ENCODE measurements at regions not wholly inside any gene's neighbourhood (a gene's known extent, or its start where the extent isn't known, plus 50 kb on each side); places are given as distances from the start of the nearest gene placed in this dataset.

- Histone ChIP-seq H3K9me3 (no peaks in the 10 kb centered on the region), H3K4me3 (no peak overlapping the region), H3K36me3 (no peaks in the 10 kb centered on the region), H3K27me3 (no peaks in the 10 kb centered on the region), H3K4me1 (no peaks in the 10 kb centered on the region), H3K27ac (no peak overlapping the region)
- no peak for DNase-seq (ENCODE audit: low spot score in 2 of 2)
- no peak for TF ChIP-seq EP300 (IDR thresholded peaks at IDR 0.05)
- TF ChIP-seq POLR2A (IDR thresholded peaks at IDR 0.05), result no peak
- TF ChIP-seq CTCF (IDR thresholded peaks at IDR 0.05), result no peak
- no peak for TF ChIP-seq POLR2AphosphoS5 (IDR thresholded peaks at IDR 0.05)
Observed at GRCh38 chr14:58725226-58725625, 87.5 kb downstream of the DACT1 start.

GRCh38 chr14:58725871-58726270, 88.1 kb downstream of the DACT1 start:
- Histone ChIP-seq H3K9me3 (no peaks in the 10 kb centered on the region), H3K4me3 (no peak overlapping the region)
- WGBS, result 35% methylated on average over 2 of the region's 2 CpGs

GRCh38 chr14:58730792-58731464, 93.2 kb downstream of the DACT1 start:
- 75% methylated on average over 5 of the region's 5 CpGs for WGBS
- no peaks in the 10 kb centered on the region for H3K27me3 ChIP-seq
- DNase-seq (ENCODE audit: low spot score in 2 of 2), result no peak
- H3K9me3 ChIP-seq, result no peaks in the 10 kb centered on the region
- H3K4me3 ChIP-seq, result no peak overlapping the region
- no peak for TF ChIP-seq POLR2AphosphoS5 (IDR thresholded peaks at IDR 0.05)
- no peak for TF ChIP-seq EP300 (IDR thresholded peaks at IDR 0.05)
- TF ChIP-seq CTCF (IDR thresholded peaks at IDR 0.05), result no peak
- TF ChIP-seq POLR2A (IDR thresholded peaks at IDR 0.05), result no peak
- H3K36me3 ChIP-seq, result no peaks in the 10 kb centered on the region
- no peak overlapping the region for H3K27ac ChIP-seq
- H3K4me1 ChIP-seq, result no peaks in the 10 kb centered on the region

More at GRCh38 chr14:58725871-58726270, 88.1 kb downstream of the DACT1 start:
- H3K27me3 ChIP-seq, result no peaks in the 10 kb centered on the region
- no peak for DNase-seq (ENCODE audit: low spot score in 2 of 2)
- H3K27ac ChIP-seq, result no peak overlapping the region
- no peaks in the 10 kb centered on the region for H3K36me3 ChIP-seq
- no peak for TF ChIP-seq POLR2AphosphoS5 (IDR thresholded peaks at IDR 0.05)
- no peak for TF ChIP-seq POLR2A (IDR thresholded peaks at IDR 0.05)
- TF ChIP-seq EP300 (IDR thresholded peaks at IDR 0.05), result no peak
- TF ChIP-seq CTCF (IDR thresholded peaks at IDR 0.05), result no peak
- no peaks in the 10 kb centered on the region for H3K4me1 ChIP-seq

GRCh38 chr14:58731465-58732293, 93.9 kb downstream of the DACT1 start:
- DNase-seq (ENCODE audit: low spot score in 2 of 2), result no peak
- H3K9me3 ChIP-seq, result no peaks in the 10 kb centered on the region
- no peak overlapping the region for H3K27ac ChIP-seq
- no peaks in the 10 kb centered on the region for H3K4me1 ChIP-seq
- H3K4me3 ChIP-seq, result no peak overlapping the region
- no peaks in the 10 kb centered on the region for H3K36me3 ChIP-seq
- WGBS, result 62% methylated on average over 2 of the region's 2 CpGs
- no peaks in the 10 kb centered on the region for H3K27me3 ChIP-seq
- TF ChIP-seq POLR2AphosphoS5 (IDR thresholded peaks at IDR 0.05), result no peak
- no peak for TF ChIP-seq EP300 (IDR thresholded peaks at IDR 0.05)
- no peak for TF ChIP-seq POLR2A (IDR thresholded peaks at IDR 0.05)
- TF ChIP-seq CTCF (IDR thresholded peaks at IDR 0.05), result no peak

GRCh38 chr14:58732387-58732786, 94.6 kb downstream of the DACT1 start:
- no peaks in the 10 kb centered on the region for H3K4me1 ChIP-seq
- TF ChIP-seq POLR2AphosphoS5 (IDR thresholded peaks at IDR 0.05), result no peak
- no peak for TF ChIP-seq EP300 (IDR thresholded peaks at IDR 0.05)
- no peak for TF ChIP-seq POLR2A (IDR thresholded peaks at IDR 0.05)
- TF ChIP-seq CTCF (IDR thresholded peaks at IDR 0.05), result no peak
- H3K27ac ChIP-seq, result no peak overlapping the region
- H3K27me3 ChIP-seq, result no peaks in the 10 kb centered on the region
- DNase-seq (ENCODE audit: low spot score in 2 of 2), result no peak
- no peaks in the 10 kb centered on the region for H3K9me3 ChIP-seq
- H3K36me3 ChIP-seq, result no peaks in the 10 kb centered on the region
- no peak overlapping the region for H3K4me3 ChIP-seq
